Stimulated activated CD8-positive, alpha-beta memory T cell treated with anti-CD3 and anti-CD28 coated beads, Interleukin-4, amount 100 ng/mL, for 4 hours (primary cell): ENCODE measurements at regions not wholly inside any gene's neighbourhood (a gene's known extent, or its start where the extent isn't known, plus 50 kb on each side); places are given as distances from the start of the nearest gene placed in this dataset.
A peak's percentile ranks its signal among the peaks of the same experiment; 100 is the strongest.
"Not testable (repeated sequence)": the region's sequence is repeated elsewhere in the genome, so short reads cannot be mapped to it uniquely, and the experiment has no call there.

Source experiments
- DNase-seq, 2 donors: peaks; one replicate each; pipeline ENCODE4 v3.0.0-alpha.2; 2020; ENCODE audit warnings: low read depth in 2 of 2, low spot score in 1 of 2

DNA sequence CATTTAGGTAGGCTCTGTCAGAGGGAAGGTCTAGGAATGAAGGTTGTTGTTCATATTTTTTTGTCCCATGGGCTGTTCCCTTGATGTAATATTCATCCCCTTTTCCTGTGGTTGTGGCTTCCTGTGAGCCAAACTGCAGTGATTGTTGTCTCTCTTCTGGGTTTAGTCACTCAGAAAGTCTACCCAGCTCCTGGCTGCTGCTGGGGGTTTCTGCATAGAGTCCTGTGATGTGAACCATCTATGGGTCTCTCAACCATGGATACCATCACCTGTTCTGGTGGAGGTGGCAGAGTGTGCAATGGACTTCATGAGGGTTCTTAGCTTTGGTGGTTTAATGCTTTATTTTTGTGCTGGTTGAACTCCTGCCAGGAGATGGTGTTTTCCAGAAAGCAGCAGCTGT lies 122.8 kb downstream of the ZC4H2 start:
- DNase-seq = no peak

DNA sequence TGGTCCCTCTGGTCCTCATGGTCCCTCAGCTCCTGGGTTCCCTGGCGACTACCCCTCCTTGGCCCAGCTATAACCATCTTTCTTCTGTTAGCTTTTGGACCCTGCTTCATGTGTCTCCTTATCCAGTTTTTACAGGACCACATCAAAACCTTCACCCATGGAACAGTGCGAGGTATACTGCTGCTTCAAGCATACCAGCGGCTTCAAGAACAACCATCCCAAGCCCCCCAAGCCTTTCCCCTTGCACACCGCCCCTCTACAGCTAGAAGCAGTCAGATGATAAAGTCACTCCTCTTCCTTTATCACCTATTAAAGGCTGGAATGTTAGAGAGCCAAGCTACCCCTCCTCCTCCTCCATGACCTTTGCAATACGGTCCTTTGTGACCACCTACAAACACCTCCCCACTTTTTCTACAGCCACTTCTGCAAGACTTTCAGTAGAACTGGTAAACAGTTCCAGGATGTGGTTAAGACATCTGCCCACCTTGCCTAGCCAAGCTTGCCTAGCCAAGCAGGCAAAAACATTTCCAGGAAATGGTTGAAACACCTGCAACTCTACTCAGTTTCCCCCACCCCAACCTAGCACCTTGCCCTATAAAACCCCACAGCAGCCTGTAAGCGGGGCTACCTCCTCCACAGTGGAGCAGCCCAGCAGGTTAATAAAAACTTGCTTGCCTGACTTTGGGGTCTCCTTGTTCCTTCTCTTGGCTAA lies 125.7 kb downstream of the ZC4H2 start:
- no peak for DNase-seq

DNA sequence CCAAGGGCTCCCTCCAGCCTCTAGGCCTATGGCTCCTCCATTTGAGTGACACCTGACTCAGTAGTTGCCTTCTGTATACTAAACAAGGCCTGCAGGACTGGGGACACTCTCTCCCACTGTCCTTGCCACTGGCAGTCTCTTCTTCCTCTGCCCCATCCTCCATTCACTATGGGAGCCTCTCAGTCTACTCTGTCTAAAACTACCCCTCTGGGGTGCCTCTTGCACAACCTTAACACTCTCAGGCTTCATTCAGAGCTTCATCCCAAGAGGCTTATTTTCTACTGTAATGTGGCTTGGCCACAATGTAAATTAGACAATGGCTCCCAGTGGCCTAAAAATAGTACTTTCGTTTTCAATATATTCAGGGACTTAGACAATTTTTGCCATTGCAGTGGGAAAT lies 133.0 kb downstream of the ZC4H2 start:
- no peak for DNase-seq

DNA sequence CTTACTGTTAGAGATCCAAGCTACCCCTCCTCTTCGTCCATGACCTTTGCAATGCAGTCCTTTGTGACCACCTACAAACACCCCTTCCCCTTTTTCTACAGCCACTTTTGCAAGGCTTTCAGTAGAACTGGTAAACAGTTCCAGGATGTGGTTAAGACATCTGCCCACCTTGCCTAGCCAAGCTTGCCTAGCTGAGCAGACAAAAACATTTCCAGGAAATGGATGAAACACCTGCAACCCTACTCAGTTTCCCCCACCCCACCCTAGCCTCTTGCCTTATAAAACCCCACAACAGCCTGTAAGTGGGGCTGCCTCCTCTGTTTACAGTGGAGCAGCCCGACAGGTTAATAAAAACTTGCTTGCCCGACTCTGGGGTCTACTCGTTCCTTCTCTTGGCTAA lies 133.8 kb downstream of the ZC4H2 start:
- peak in 1 of 2 donors; percentile 7 for DNase-seq

DNA sequence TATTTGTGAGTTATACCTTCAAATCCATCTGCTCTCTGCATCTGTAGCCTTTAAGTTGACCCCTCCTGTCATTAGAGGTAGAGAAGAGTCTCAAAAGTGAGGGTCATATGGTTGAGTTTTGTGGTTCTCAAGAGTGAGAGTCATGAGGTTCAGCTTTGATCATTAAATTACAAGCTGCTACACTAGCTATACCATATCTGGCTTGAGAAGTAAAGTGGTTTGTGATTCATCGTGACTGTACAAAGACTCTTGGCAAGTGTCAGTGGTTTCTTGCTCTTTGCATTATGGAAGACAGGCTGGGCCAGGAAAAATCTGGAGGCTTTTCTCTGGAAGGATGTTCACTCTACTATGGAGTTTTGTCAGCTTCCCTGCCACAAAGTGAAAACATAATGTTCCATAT lies 170.6 kb downstream of the ZC4H2 start:
- DNase-seq = no peak

DNA sequence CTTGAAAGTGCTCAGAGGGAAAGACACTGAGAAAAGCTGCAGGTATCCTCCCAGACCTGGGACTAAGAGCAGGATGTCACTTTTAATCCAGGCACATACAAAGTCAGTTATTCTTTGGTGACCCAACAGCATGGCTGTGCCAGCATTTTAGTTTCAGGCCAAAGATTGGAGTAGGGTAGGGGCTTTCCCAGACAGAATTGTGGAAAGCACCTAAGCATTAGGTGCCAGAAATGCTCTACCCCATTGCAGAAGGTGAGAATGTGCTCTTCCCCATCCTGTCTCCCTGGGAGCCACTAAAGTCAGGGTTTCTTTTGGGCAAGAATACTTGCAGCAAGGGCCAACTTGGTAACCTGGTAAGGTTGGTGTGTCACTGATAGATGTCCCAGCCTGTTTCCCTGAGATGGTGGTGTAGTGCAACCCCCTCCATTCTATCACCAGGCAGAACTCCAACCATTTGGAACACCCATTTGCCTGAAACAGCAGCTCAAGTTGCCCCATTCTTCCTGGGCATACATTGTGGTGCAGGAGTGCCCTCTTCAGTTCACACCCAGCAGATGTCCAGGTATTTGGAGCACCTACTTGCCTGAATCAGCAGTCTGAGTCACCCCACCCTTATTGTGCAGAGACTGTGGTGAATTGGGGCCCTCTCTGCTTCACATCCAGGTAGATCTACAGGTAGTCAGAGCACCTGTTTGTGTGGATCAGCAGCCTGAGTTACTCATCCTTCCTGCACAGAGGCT lies 183.5 kb downstream of the ZC4H2 start:
- no peak for DNase-seq

DNA sequence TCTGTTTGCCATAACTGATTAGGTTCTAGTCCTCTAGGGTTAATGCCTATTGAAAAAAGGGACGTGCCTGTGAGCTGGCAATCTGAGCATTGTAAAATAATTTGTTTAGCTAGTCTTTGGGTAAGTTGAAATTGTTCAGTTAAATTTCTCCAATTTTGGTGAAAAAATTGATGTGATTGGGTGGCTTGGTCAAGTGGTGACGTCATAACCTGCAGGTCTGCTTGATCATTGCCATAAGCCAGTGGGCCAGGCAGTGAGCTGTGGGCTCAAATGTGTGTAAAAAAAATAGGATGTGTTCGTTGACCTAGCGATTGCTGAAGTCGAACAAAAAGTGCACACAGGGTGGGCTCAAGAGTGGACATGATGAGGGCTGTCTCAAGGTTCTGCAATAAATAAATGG lies 193.3 kb downstream of the ZC4H2 start:
- no peak for DNase-seq

DNA sequence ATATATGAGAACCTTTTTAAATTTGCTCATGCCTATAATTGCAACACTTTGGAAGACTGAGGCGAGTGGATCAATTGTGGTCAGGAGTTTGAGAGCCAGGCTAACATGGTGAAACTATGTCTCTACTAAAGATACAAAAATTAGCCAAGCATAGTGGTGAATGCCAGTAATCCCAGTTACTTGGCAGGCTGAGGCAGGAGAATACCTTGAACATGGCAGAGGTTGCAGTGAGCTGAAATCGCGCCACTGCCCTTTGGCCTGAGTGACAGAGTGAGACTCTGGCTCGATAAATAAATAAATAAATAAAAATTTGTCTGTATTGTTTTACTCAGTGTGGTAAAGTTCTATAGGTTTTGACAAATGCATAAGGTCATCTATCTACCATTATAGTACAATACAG lies 218.2 kb downstream of the ZC4H2 start:
- no peak for DNase-seq

DNA sequence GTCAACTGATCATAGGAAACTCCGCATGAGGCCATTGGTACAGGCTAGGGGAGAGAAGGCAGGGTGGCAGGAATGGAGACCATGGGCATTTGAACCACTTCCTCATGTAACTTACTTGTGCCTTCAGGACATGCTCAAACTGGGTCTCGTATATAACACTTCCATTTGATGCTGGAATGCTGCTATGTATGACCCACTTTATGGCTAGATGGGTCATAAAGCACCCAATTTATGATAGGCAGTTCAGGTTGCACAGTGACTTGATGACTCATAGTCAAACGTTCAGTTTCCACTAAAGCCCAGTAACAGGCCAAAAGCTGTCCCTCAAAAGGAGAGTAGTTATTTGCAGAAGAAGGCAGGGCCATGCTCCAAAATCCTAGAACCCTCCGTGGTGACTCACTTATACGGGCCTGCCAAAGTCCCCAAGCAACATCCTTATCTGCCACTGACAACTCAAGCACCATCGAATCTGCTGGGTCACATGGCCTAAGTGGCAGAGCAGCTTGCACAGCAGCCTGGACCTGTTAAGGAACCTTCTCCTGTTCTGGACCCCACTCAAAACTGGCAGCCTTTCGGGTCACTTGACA lies 236.4 kb downstream of the ZC4H2 start:
- DNase-seq = no peak

DNA sequence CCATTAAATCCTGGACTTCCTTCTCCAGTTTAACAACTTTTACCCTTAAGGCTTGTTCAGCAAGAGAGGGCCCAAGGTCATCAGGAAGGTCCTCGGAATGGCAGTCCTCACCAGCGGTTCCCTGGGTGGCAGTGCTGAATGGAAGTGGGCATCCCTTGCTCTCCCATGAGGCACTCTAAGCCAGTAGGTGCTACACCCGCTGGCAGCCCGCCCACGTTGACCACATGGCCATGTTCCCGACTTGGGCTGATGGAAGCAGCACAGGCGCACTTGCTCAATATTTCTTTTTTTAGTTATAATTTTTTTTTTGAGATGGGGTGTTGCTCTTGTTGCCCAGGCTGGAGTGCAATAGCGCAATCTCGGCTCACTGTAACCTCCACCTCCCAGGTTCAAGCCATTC lies 277.9 kb downstream of the ZC4H2 start:
- DNase-seq = no peak

DNA sequence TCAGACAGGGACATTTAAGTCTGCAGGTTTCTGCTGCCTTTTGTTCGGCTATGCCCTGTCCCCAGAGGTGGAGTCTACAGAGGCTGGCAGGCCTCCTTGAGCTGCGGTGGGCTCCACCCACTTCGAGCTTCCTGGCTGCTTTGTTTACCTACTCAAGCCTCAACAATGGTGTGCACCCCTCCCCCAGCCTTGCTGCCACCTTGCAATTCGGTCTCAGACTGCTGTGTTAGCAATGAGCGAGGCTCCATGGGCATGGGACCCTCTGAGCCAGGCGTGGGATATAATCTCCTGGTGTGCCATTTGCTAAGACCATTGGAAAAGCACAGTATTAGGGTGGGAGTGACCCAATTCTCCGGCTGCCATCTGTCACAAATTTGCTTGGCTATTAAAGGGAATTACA lies 280.9 kb downstream of the ZC4H2 start:
- not testable (repeated sequence) for DNase-seq

DNA sequence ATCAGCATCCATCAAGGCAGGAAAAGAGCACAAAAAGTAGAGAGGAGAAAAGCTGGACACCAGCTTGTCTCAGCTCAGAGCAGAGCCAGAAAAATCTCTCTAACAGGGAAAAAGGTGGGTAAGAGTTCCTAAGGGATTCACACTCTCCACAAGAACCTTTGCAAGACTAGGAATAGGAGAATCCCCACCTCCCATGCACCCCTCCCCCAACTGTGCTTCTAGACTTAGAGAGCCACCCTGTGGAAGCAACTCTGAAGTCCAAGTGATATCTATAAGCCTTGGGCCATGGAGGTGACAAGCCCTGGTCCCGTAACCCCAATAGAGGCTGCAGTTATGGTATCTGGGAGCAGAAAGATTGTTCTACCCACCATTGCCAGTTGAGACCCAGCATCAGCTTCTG lies 267.6 kb upstream of the MTMR8 start:
- no peak for DNase-seq

DNA sequence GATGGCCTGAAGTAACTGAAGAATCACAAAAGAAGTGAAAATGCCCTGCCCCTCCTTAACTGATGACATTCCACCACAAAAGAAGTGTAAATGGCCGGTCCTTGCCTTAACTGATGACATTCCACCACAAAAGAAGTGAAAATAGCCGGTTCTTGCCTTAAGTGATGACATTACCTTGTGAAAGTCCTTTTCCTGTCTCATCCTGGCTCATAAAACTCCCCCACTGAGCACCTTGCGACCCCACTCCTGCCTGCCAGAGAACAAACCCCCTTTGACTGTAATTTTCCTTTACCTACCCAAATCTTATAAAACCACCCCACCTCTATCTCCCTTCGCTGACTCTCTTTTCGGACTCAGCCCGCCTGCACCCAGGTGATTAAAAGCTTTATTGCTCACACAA lies 262.0 kb upstream of the MTMR8 start:
- DNase-seq = not testable (repeated sequence)

DNA sequence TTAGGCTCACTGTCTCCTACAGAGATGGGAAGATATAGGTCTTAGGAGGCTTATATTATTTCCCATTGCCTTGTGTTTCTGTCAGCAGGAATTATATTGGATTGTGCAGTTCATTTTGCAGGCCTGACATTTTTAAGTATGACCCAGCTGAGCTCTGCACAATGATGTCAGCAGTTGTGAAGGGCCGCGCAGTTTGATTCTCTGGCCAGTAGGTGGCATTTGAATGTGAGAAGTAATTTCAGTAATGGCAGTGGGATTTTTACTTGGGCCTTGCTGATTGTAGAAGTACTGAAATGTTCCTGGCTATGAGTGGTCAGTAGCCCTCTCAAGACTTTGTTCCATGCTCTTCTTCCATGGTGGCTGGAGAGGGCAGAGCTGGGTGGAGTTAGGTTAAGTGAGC lies 247.2 kb upstream of the MTMR8 start:
- DNase-seq = no peak
